DMS79 (cell line): ENCODE measurements at regions not wholly inside any gene's neighbourhood (a gene's known extent, or its start where the extent isn't known, plus 50 kb on each side); places are given as distances from the start of the nearest gene placed in this dataset.

Experiments used
- DNase-seq: peaks from one replicate; lab custom pipeline; 2025; lab: John Stamatoyannopoulos, UW

GRCh38 chr10:90407851-90408250 is 450.0 kb downstream of the HTR7 start:
- DNase-seq = no peak

GRCh38 chr10:90412582-90412981 is 445.3 kb downstream of the HTR7 start:
- DNase-seq = no peak

- no peak for DNase-seq
These were observed 444.6 kb downstream of the HTR7 start for GRCh38 chr10:90413196-90413595.

- no peak for DNase-seq
These were observed 442.9 kb downstream of the HTR7 start for GRCh38 chr10:90414926-90415325.

GRCh38 chr10:90417029-90417428 is 440.8 kb downstream of the HTR7 start:
- no peak for DNase-seq

- no peak for DNase-seq
These were observed 440.2 kb downstream of the HTR7 start for GRCh38 chr10:90417476-90418210.

GRCh38 chr10:90418869-90419652 is 438.8 kb downstream of the HTR7 start:
- DNase-seq = no peak

GRCh38 chr10:90420637-90421318 is 437.1 kb downstream of the HTR7 start:
- no peak for DNase-seq

GRCh38 chr10:90421874-90422273 is 436.0 kb downstream of the HTR7 start:
- no peak for DNase-seq

GRCh38 chr10:90424730-90425129 is 433.1 kb downstream of the HTR7 start:
- DNase-seq = no peak

GRCh38 chr10:90430186-90430585 is 427.7 kb downstream of the HTR7 start:
- DNase-seq = no peak

- DNase-seq = peak; percentile 19
These were observed 425.0 kb downstream of the HTR7 start for GRCh38 chr10:90432866-90433265.

- DNase-seq = no peak
These were observed 422.5 kb downstream of the HTR7 start for GRCh38 chr10:90435296-90435695.

GRCh38 chr10:90437452-90437851 is 420.4 kb downstream of the HTR7 start:
- no peak for DNase-seq

- DNase-seq = no peak
These were observed 417.0 kb downstream of the HTR7 start for GRCh38 chr10:90440870-90441269.

- DNase-seq = no peak
These were observed 414.5 kb downstream of the HTR7 start for GRCh38 chr10:90443342-90443741.

- no peak for DNase-seq
These were observed 410.0 kb downstream of the HTR7 start for GRCh38 chr10:90447831-90448230.

- DNase-seq = no peak
These were observed 407.0 kb downstream of the HTR7 start for GRCh38 chr10:90450797-90451196.

- DNase-seq = no peak
These were observed 406.6 kb downstream of the HTR7 start for GRCh38 chr10:90451283-90451682.

GRCh38 chr10:90458054-90458453 is 399.8 kb downstream of the HTR7 start:
- no peak for DNase-seq

GRCh38 chr10:90458571-90458970 is 399.3 kb downstream of the HTR7 start:
- DNase-seq = no peak

GRCh38 chr10:90461437-90462155 is 396.2 kb downstream of the HTR7 start:
- no peak for DNase-seq
